ENCODE measurements at regions not wholly inside any gene's neighbourhood (a gene's known extent, or its start where the extent isn't known, plus 50 kb on each side); places are given as distances from the start of the nearest gene placed in this dataset.

DNA sequence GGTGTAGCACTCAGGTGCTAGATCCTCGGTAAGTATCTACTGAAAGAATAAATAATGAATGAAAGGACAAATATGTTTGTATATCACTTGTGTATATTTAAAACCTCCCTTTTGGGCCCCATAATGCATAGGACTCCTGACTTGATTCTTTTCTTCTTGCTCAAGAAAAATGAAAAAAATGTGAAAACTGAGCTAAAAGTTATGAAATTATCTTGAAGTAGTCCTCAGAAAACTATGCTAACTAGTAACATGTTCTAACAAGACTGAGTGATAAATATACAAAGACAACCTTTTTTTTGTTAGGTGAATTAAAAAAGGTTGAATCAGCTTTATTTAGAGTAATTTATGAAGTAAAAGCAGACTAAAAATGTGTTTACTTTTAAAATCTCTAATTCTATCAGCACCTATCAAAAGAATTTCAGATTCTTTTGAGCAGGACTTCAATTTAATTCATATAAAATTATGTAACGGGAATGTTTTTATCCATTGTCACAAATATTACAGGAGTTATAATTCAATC lies 247.8 kb upstream of the JAG1 start:
- DNase-seq (ENCODE audit: low read depth): no peak

DNA sequence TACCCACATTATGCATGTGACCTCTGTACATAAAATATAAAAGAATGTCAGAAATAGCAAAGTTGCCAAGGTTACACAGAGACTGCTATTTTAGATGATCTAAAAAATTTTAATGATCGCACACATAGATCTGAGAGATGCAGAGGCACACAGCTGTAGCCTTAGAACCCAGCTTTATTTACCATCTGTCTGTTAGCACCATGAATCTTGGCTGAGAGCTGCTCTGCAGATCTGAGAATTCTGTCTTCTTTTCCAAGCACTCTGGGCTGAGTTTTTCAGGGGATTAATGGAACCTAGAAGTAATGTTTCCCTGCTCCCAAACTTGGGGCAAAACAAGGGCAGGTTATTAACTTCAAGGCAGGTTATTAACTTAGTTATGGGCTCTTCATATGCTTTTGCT lies 248.7 kb upstream of the JAG1 start:
- DNase-seq (ENCODE audit: low read depth): no peak

DNA sequence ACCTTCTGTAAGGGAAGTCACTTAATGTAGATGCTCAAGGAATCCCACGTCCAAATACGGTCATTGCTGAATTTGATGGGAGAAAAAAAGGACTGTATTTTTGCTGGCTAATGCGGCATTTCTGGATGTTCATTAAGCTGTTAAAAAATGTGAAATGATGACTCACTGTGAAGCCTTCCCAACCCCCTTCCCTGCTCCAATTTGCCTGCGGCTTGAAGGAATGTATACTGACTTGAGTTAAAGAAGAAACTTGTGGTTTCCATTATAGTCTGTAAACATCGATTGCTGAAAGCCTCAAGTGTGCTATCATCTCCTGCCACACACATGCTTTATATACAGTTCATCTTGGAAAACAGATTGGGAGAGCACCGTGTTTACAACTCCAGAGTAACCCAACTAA lies 249.1 kb upstream of the JAG1 start:
- peak; percentile 92 for DNase-seq (ENCODE audit: low read depth)

DNA sequence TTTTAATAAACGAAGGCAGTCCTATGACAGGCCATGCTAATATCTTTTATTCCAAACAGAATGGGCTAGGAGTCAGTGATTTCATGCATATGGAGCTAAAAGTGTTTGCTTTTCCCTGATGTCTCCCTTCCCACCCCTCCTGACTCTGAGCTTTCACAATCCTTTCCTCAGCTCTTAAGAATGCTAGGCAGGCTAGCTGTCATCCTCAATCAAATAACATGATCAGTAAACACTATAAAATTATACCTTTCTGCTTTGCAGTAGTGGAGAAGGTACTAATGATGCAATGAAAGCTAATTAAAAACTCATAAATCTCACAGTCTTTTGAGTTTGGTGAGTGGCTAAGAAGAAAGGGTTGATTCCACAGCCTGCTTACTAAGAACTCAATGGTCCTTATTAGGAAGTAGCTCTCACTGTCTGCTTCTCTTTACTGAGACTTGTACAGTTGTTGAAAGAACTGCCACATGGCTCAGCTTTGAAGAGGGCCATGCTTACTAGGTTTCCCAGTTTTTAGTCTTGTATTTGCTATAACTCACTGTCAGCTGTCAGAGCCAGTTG lies 250.9 kb upstream of the JAG1 start:
- no peak for DNase-seq (ENCODE audit: low read depth)

DNA sequence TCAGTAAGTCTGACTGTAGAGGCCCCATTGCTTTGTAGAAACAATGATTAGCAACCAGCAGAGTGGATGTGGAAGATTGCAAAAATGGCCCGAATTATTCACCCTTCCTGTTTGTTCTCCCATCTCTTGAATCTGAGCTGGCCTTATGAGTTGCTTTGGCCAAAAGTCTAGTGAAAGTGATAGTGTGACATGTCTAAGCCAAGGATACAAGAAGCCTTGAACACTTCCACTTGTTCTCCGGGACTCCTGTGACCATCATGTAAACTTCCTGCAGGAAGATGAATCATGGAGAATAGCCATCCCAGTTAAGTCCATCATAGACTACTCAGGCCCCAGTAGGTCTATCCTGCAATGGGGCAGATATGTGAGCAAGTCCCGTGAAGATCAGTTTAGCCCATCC lies 252.0 kb upstream of the JAG1 start:
- no peak for DNase-seq (ENCODE audit: low read depth)

DNA sequence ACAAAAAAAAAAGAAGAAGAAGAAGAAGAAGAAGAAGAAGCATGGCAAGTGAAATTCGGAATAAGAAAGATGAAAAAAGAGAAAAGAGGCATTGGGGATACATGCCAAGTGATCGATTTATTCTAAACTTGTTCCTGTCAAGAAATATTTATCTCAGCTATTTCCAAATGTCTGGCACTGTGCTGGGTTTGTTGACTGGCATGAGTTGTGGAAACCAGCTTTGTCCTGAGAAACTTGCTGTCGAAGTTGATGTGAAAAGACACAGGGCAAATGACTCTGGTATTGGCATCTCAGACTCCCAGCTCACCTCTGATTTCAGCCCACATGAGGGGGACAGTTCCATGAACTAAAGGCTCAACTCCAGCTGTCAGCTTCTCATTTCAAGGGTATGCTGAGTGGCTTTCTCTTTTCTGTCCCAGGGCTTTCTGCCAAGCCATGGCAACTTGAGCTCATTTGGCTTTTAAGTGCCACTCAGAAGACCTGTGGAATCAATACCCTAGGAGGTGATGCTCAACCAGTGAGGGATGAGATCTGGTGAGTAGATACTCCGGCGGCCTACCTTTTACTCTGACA lies 253.3 kb upstream of the JAG1 start:
- no peak for DNase-seq (ENCODE audit: low read depth)

DNA sequence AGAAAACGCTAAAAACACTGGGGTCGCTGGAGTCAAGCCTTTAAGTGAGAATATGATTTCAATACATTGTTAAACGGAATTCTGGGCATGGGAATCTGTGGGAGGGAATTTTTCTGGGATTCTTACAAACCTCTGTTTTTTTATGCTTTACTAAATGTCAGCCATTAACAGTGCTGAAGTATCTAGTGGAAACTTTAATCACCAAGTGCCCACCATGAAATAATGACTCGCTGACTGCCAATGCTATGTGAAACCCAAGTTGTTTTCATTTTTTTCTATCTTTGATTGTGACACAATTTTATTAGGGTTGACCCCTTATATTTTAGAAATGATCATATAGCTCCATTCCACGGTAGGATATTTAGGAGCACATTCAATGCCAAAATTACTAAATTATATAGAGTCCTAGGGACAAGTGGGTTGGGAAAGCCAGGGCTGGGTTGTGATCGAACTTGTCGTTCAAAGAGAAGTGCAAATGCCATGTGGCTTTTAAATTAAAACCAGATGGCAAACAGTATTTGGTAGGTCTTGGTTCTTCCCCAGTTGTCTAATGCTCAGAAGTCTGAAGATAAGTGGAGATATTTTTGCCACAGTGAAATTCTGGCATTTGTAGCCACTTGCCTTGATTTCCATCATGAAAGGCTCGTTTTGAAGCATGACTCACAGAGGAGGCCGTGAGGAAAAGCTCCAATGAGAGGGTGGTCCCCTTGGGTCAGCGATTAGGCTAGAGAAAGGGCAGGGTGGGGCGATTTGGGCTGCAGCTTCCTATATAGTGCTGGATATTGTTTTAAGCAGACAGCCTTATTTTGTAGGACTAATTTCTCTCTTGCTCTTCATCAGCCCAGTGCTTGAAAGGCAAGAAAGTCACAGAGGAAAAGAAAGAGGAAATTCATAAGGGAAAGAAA lies 254.4 kb upstream of the JAG1 start:
- DNase-seq (ENCODE audit: low read depth): no peak

DNA sequence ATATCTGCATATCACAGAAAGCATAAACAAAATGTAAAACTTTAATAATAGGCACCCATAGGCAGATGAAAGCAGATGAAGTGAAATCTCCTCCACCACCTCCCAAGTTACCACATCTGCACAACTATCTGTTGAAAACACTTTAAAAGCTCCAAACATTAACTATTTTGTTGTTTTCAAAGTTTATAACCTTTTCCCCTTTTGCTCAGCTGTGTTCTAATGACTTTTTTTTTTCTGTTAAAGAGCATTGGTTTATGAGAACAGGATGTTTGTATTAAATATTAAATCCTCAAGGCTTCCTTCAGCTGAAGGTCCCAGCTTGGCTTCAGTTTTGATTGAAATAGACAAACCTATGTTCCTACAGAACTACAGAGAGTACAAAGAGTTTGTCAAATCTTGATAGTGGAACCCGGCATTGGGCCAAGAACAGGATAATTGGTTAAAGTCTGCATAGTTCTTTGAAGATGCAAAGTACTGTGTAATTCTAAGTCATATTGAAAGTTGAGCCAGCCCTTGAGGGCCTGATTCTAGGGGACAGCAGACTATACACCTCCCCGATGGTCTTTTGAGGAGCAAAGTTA lies 255.1 kb upstream of the JAG1 start:
- DNase-seq (ENCODE audit: low read depth): no peak

DNA sequence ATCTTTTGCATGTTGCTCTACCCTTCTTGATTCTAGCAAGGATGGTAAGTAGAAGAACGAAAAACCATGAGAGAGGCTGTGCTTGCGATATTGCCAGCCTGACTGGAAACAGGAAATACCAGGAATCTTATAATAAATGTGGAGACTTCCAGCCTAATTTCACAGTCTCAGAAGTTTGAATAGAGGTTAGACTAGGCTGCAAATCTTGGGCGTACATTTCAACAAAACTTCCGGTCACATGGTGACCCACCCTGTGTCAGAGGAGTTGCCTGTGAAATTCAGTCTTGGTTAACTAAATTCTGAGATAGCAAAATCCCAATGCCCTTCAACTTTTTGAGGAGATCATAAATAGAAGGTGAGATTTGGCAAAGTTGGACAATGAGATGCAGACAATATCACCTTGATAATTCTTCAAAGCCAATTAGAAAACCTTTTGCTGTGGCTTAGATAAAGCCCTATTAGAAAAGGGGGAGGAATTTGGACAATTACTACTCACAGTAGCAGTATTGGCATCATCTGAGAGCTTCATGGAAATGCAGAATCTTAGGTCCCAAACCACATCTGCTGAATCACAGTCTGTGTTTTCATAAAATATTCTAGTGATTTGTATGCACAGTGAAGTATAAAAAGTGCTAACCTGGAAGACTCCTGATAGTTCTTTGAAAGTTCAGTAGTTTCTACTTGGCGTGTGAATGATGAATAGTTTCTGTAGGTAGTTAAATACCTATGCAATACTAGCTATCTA lies 262.0 kb upstream of the JAG1 start:
- no peak for DNase-seq (ENCODE audit: low read depth)

DNA sequence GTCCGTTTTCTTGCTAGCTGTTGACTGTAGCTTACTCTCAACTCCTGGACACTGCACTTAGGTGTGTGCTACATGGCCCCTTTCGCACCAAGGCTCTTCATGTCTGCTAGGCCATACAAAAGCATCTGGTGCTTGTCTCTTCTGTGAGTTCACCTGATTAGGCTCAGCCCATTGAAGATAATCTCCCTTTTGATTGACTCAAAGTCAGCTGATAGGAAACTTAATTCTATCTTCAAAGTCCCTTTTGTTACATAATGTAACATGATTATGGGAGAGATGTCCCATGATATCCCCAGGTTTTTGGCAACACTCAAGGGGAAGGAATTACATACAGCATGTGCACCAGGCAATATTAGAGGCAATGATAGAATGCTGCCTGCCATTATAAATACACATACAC lies 263.0 kb upstream of the JAG1 start:
- no peak for DNase-seq (ENCODE audit: low read depth)

DNA sequence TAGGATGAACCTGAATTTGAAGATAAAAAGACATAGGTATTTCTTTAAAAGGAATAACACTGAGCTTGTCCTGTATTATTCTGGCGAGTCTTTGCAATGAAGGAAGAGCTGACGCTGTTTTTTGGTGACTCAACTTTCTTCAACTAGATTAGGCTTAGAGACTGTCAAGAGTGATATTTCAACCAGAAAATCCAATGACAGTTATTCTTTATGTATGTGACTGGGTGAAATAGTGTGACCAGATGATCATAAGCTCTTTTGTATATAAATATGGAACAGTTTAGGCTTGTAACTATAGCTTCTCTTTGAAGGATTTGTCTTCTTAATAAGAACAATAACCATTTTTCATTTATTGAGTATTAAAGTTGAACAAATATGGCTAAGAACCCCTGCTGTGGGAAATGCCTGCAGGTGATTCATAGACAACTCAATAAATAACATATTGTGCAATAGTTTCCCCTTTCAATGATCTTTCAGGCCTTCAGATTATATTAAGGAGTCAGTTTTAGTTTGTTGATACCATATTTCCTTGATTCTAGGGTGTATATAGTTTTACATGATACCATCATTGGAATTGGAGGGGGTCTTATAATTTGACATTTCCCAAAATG lies 265.6 kb upstream of the JAG1 start:
- no peak for DNase-seq (ENCODE audit: low read depth)

DNA sequence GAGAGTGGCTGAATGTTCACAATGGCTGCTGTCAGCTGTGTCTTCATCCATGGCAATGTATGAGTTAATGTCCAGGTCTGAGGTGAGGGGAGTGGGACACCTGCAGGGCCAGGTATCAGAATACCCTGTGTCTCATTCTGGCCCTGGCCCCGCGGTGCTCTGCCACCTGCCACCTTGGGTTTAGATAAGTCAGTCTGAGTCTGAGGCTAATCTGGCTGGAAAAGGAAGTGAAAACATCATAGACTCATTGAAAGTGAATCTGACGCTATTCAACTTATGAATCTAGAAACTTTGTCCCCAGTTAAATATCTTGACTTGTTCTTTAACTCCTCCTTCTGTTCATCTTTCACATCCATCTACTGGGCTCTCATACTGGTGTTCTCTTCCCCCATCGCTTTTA lies 267.1 kb upstream of the JAG1 start:
- DNase-seq (ENCODE audit: low read depth): no peak

DNA sequence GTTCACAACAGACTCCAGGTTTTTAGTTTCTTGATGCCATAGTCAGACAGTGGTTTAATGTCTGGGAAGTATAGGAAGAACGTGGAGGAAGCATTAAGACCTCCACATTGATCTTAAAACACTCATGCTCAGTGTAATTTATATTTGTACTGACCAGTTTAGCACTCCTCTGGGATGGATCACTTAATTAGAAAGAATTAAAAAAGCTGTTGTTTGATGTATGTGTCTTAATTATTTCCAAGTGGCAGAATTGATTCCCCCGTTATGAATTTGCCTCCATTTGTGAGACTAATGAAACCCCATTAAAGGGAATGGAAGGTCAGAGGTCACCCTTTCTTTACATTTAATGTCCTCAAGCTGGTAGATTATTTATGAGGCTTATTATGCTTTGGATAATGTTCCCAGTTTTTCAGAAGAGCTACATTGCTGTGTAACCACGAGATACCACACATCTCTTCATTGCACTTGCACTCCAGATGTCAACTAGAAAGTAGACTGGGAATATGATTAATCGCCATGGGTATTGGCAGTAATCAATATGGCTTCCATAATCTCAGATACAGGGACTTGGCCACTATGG lies 270.0 kb upstream of the JAG1 start:
- no peak for DNase-seq (ENCODE audit: low read depth)

DNA sequence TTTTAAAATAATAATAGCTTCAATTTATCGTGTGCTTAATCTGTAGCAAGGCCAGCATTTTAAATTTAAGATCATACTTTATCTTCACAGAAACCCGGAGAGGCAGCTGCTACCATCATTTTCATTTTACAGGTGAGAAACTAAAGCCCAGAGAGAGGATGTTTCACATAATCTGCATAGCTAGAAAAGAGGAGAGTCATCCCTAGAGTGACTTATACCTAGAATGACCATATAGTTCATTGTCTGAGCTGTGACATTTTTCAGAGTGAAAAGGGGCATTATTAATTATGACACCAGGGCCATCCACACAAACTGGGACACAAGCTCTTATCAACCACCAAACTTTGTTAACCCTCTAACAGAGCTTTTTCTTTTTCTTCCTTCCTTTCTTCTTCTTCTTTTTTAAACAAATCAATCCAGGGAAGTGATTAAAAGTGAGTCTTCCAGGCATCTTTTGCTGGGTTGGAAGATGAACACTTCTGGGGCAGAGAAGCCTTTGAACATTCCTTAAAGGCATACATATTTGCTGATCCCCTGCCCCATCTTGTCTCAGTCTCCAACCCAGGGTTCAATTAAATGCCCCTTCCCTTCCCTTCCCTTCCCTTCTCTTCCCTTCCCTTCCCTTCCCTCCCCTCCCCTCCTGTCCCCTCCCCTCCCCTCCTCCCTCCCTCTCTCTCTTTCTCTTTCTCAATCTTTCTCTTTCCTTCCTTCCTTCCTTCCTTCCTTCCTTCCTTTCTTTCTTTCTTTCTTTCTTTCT lies 272.5 kb upstream of the JAG1 start:
- no peak for DNase-seq (ENCODE audit: low read depth)

DNA sequence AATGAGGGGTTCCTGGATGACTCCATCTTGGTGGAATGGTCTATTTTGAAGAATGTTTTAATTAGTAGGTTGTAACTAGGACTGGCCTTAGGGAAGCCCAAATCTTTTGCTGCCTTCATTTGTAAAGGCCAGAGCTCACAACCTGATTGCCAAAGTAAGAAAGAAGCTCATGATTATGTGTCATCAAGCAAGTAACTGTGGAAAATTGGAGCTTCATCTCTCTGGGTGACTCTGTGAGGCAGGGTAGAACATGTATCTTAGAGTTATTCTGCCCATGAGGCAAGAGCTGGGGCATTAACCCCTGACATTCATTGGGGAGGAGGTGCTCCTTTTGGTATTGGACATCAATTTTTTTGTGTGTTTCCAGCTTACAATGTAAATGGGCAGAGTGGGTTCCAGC lies 273.9 kb upstream of the JAG1 start:
- no peak for DNase-seq (ENCODE audit: low read depth)

DNA sequence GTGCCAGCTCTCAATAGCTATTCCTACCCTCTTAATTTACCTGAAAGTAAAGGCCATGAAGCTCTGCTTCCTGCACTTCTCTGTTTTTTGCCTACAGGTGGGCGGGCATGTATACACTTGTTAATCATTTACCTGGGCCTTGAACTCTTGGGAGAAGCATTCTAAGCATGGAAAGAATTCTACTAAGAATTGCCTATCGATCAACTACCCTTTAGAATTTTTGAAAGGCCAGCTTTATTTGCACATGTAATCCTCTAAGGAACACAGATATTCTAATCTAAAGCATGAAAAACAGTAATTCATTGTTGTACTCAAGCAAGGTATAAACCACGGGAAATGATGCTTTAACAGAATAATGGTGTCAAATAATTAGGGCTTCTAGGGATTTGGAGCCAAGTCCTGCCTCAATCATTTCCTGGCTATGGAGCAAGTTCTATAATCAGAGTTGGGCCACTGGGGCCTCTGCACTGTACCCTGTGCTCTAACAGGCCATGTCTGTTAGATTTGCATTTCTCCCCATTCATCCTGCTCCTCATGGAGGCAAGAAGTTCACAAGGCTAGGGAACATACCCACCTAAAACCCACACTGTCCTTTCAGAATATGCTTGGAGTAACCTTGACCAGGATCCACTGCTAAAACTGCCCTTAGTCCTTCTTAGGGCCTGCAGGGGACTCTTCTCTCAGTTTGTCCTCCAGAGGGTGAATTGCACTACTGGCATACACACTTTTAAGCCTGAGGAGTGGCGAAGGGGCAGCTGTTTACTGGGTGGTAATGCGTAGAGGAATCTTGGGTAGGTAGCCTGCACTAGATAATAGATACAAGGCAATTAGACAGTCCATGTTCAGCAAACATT lies 276.4 kb upstream of the JAG1 start:
- no peak for DNase-seq (ENCODE audit: low read depth)

DNA sequence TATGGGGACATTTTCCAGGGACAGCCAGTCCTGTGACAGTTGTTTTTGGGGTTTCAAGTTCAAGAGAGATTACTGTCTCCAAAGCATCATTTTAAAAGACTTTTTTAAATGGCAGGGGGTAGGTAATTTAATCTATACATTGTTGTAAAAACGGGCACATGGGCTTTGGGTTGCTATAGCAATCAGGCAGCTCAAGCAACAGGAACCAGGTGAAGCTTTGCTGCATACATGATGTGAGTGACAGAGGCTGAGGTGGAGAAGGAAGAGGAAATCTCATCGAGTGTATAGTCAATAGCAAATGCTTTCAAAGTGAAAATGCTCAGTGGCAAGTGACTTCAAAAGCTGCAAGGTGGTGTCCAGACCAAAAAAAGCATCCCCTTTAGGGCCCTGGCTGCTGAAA lies 277.4 kb upstream of the JAG1 start:
- no peak for DNase-seq (ENCODE audit: low read depth)

DNA sequence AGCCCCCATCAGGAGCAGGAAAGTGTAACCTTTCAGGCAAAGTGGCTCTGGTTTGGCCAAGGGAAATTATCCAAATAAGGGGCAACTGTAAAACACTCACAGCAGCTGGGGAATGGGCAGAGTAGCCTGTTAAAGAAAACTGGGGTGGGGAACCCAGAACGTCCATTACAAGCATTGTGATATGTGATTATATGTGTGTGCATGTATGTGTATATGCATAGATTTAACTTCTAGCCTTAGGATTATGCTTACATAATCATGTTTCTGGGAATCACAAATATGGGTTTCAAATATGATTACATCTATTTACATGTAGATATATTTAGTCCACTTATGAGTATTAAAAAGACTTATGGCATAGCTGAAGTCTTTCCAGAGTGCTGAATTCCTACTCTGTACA lies 278.1 kb upstream of the JAG1 start:
- DNase-seq (ENCODE audit: low read depth): no peak

DNA sequence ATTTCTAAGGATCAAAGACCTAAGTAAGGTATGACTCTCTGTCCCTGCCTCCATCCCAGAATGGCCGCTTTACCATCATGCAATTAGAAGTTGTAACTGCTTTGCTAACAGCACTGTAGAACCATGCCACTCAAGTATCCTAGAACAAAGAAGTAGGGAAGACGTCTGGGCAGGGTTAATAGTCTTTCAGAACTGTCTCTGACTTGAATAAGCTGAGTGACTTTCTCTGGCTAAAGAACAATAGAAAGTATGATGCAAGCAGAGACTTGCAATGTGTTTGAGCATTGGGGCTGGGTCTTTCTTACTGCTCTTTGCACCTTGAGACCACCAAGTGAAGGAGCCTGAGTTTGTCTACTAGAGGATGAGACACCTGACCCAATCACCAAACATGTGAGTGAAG lies 279.6 kb upstream of the JAG1 start:
- no peak for DNase-seq (ENCODE audit: low read depth)

Data from HS-5 (cell line).